NCI-H2171 (cell line): ENCODE measurements at regions not wholly inside any gene's neighbourhood (a gene's known extent, or its start where the extent isn't known, plus 50 kb on each side); places are given as distances from the start of the nearest gene placed in this dataset.

ENCODE experiments used
- DNase-seq: peaks from one replicate; lab custom pipeline; 2025; lab: John Stamatoyannopoulos, UW

- DNase-seq, result peak; percentile 0
Observed at GRCh38 chrX:145178268-145178667, 69.0 kb upstream of the SPANXN1 start.

- DNase-seq, result no peak
Observed at GRCh38 chrX:145190801-145191389, 56.4 kb upstream of the SPANXN1 start.
